ENCODE measurements at regions not wholly inside any gene's neighbourhood (a gene's known extent, or its start where the extent isn't known, plus 50 kb on each side); places are given as distances from the start of the nearest gene placed in this dataset.

DNA sequence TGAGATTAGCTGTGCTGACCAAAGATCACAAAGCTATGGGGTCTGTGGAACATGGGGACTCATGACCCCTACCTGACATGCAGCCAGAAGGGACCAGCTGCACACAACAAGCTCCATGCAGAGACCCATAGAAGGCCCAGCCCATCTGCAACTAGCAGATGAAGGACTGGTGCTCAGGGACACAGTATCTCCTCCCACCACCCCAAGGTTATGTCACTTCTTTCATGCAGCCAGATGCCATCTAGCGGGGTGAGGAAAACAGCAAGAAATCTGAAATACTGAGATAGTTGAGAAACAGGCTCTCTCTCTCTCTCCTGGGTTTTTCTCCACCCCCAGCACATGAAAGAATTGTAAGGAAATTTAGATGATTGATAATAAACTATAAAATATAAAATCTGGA, 161.3 kb upstream of the DAPK1 start:
- Histone ChIP-seq H3K9me3 (replicated peaks) (no peaks in the 10 kb centered on the region; the same call in 1 of the 2 replicates), H3K27ac (no peak overlapping the region), H3K27me3 (no peaks in the 10 kb centered on the region), H3K4me3 (no peak overlapping the region), H3K4me1 (peaks cover 11% of the 10 kb centered on the region), H3K36me3 (no peaks in the 10 kb centered on the region)
- peak in 1 of 2 experiments; percentile 62 for DNase-seq

DNA sequence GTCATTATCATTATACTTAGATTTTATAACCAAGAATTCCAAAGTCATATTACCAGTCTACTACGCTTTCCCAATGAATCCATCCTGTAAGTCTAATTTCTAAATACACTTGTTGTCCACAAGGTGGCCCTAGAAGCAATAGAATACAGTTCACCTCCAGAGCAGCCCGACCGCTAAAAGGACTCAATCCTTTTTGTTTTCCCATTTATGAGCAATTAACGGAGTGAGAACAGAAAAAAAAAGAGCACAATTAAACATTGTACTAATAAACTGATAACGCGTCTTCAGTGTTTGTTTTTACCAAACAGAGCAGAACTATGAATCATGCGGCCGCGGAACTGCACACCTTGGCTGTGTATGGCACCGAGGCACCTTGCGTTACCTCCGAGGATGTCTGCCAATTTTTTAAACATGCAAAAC, 160.7 kb upstream of the DAPK1 start:
- Histone ChIP-seq H3K4me3 (peak overlapping the region; percentile 49), H3K27me3 (no peaks in the 10 kb centered on the region), H3K4me1 (peaks cover 12% of the 10 kb centered on the region), H3K27ac (no peak overlapping the region), H3K36me3 (no peaks in the 10 kb centered on the region), H3K9me3 (replicated peaks) (0 out of 2 replicates have a peak, but pooled peaks cover 2% of the 10 kb centered on the region)
- peak; percentile 68 to 91 for DNase-seq

DNA sequence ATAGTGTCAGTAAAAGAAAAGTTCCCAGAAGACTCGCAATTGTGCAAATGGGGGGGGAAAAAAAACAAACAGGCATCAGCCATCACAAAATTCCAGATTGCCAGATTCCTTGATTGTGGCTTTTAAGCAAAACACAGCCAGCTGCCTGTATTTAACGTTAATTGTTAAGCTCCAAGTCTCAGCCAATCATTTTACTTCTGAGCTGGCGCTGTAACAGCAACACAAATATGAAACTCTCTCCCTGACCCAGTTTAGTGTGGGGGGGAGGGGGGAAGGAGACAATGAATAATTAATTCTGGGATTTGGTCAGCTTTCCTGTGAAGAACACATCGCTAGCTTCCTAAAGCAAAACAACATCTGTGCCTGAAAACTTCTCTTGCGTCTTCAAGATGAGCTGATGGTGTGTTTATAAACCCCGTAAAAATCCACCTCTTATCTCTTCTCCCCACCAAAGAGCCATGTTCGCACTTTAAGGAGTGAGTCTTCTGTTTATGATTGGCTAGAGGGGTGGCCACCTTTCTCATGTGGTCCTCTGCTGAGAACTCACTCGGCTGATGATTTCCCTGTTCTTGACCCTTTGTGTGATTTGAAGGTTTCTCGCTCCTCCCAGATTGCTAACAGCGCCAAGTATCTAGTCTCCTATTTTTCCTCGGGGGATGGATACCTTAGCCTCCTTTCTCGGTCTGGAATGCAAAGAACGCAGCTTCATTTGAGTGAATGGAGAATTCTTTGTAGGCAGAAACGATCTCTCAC, 160.2 kb upstream of the DAPK1 start:
- Histone ChIP-seq H3K4me1 (peaks cover 13% of the 10 kb centered on the region), H3K36me3 (no peaks in the 10 kb centered on the region), H3K4me3 (peak overlapping the region; percentile 49), H3K27ac (no peak overlapping the region), H3K27me3 (no peaks in the 10 kb centered on the region), H3K9me3 (replicated peaks) (0 out of 2 replicates have a peak, but pooled peaks cover 2% of the 10 kb centered on the region)
- DNase-seq = peak in 1 of 2 experiments; percentile 58

DNA sequence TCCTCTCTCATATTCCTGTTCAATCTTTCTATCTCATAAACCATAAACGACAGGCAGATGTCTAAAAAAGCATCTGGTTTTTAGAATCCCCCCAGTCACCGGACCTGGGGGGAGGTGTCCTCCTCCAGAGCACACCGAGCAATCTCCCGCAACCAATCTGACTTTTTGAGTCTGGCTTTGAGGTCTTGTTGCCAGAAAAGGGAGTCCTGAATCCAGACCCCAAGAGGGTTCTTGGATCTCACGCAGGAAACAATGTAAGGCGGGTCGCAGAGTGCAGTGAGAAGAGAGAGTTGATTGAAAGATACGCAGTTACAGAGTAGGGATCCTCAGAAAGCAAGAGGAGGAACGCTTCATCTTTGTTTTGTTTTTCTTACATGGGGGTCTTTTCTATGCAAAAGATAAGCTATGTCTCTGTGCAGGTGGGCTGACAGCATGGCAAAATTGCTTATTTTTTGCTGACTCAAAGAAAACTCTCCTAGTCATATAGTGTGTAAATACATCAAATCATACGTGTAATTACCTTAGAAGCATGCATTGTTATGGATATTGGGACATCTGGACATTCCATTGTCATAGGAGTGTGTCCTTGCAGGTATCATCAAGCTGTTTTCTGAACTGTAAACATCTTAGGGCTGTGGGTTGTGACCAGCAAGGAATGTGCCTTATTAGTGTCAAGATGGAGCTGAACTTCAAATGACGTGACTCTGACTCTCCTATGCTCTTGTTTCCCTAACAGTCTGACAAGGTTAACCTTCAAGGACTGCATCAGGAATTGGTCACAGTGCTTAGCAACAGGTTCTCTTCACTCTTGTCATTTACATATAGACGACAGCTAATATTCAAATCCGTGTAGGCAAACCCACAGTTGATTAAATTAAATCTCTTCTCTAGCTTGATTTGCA, 159.3 kb upstream of the DAPK1 start:
- DNase-seq = no peak
- Histone ChIP-seq H3K27ac (no peak overlapping the region), H3K27me3 (no peaks in the 10 kb centered on the region), H3K9me3 (replicated peaks) (0 out of 2 replicates have a peak, but pooled peaks cover 2% of the 10 kb centered on the region), H3K36me3 (no peaks in the 10 kb centered on the region), H3K4me3 (no peak overlapping the region; the same call in 1 of the 2 replicates), H3K4me1 (peaks cover 16% of the 10 kb centered on the region)

DNA sequence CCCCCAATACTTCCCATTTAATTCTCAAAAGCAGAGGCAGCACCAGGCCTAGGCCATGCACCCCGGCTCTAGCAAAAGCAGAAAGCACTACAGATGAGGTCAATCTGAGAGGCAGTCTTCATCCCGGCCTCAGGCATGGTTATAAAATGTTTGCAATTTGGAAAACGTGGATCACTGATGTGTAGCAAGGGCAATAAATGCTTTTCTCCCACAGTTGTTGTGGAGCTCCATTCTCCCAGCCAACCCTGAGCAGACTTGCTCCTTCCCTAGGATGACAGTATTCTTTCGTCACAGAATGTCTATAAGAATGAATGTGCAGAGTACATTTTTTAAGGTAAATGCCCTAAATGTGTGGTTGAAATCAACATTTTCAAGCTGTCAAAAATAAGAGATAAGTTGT, 157.3 kb upstream of the DAPK1 start:
- Histone ChIP-seq H3K36me3 (no peaks in the 10 kb centered on the region), H3K4me1 (peaks cover 27% of the 10 kb centered on the region), H3K9me3 (replicated peaks) (0 out of 2 replicates have a peak, but pooled peaks cover 2% of the 10 kb centered on the region), H3K27ac (no peak overlapping the region), H3K4me3 (no peak overlapping the region), H3K27me3 (no peaks in the 10 kb centered on the region)
- no peak for DNase-seq

DNA sequence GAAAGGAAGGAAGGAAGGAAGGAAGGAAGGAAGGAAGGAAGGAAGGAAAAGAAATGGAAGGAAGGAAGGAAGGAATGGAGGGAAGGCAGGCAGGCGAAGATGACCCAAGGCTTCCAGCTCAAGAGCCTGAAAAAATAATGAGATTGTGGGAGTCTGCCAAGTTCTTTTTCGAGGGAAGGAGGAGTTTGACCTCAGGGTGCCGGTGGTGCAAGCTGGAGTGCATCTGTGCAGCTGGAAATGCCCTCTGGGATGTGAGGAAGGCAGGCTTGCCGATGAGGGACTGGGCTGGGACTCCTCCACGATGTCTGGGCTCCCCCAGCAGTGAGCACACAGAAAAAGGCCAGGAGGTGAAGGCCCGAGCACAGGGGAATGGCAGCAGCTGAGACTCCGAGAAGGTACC, 154.9 kb upstream of the DAPK1 start:
- Histone ChIP-seq H3K27ac (no peak overlapping the region), H3K4me1 (peaks cover 20% of the 10 kb centered on the region), H3K36me3 (no peaks in the 10 kb centered on the region), H3K27me3 (no peaks in the 10 kb centered on the region), H3K4me3 (no peak overlapping the region), H3K9me3 (replicated peaks) (0 out of 2 replicates have a peak, but pooled peaks cover 2% of the 10 kb centered on the region)
- DNase-seq = peak in 1 of 2 experiments; percentile 43

DNA sequence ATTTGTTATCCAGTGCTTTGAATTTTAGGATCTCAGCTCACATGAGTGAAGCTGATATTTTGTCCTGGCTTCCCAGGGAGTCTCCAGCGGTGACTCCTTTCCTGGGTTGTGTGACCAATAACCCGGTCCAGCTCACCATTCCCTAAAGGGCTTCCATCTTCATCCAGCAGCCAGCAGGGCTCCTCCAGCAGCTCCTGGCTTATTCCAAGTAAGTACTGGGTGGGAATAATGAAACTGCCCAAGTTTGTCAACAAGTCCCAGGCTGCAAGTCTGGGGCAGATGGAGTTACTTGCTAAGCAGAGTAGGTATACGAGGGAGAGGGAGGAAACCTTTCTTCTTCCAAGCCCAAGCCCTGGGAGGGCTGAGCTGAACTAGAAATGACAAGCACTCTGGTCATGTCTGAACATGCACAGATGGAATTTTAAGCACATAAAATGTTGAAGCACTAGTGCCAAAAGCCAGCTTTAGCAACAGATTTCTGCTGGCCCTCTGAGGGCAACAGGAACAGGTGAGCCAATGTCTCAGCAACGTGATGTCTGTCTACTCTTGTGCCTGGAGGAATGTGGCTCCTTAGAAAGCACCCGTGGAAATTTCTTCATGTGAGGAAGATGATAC, 153.7 kb upstream of the DAPK1 start:
- peak in 1 of 2 experiments; percentile 37 for DNase-seq
- peak overlapping the region; percentile 17; the same call in 1 of the 2 replicates for H3K27ac ChIP-seq

DNA sequence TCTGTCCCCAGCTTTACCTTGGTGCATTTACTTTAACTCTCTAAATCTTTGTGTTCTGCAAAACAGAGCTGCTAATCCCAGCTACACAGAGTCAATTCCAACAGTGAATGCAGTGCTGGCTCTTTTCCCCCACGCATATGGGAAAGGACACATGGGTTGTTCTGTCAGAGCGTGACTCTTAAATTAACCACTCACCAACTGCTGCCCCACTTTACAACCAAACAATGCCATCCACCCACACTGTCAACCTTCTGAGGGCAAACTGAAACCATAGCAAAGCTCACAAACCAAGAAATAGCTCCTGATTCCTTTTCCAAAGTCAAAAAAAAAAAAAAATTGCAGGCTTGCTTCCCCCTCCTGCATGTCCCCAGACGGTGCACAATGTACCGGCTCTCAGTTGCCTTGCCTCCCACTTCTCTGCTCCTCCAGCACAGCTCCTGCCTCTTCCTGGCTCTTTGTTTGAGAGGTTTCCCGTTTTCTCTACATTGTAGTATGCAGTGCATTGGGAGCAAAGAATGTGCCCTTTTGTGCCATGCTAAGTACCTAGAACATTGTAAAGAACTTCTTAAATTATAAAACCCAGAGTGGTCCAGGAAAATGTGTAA, 151.5 kb upstream of the DAPK1 start:
- Histone ChIP-seq H3K4me3 (no peak overlapping the region), H3K9me3 (replicated peaks) (0 out of 2 replicates have a peak, but pooled peaks cover 2% of the 10 kb centered on the region), H3K27me3 (no peaks in the 10 kb centered on the region), H3K27ac (no peak overlapping the region), H3K36me3 (no peaks in the 10 kb centered on the region), H3K4me1 (peaks cover 16% of the 10 kb centered on the region; the same call in 1 of the 2 replicates)
- DNase-seq = peak in 1 of 2 experiments; percentile 39

More for the DNA sequence above, 153.7 kb upstream of the DAPK1 start:
- H3K36me3 ChIP-seq = no peaks in the 10 kb centered on the region
- no peaks in the 10 kb centered on the region for H3K27me3 ChIP-seq
- H3K9me3 ChIP-seq (replicated peaks) = 0 out of 2 replicates have a peak, but pooled peaks cover 2% of the 10 kb centered on the region
- no peak overlapping the region for H3K4me3 ChIP-seq
- H3K4me1 ChIP-seq = peaks cover 16% of the 10 kb centered on the region; the same call in 1 of the 2 replicates

DNA sequence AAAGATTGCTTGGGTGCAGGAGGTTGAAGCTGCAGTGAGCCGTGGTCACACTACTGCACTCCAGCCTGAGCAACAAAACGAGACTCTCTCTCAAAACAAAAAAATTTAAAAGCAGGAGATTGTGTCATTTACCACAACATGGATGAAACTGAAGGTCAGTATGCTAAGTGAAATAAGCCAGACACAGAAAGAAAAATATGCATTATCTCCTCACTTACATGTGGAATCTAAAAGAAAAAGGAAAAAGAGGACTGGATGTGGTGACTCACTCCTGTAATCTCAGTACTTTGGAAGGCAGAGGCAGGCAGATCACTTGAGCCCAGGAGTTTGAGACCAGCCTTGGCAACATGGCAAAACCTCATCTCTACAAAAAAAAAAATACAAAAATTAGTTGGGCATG, 146.8 kb upstream of the DAPK1 start:
- Histone ChIP-seq H3K4me3 (no peak overlapping the region), H3K36me3 (no peaks in the 10 kb centered on the region), H3K4me1 (no peaks in the 10 kb centered on the region; the same call in 1 of the 2 replicates), H3K27ac (no peak overlapping the region), H3K27me3 (no peaks in the 10 kb centered on the region), H3K9me3 (replicated peaks) (no peaks in the 10 kb centered on the region)
- DNase-seq = no peak

DNA sequence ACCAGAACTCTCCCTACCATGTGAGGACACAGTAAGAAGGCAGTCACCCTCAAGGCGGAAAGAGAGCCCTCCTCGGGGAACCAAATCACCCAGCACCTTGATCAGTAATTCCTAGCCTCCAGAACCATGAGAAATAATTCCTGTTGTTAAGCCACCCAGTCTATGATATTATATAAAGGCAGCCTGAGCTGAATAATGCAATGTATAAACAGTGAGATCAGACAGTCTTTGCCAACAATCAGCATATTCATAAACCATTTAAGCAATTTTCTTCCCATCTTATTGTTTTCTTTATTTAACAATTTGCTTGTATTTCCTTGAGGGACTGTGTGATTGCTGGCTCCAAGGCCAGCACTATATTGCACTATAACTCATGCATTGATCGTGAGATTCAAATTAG, 144.4 kb upstream of the DAPK1 start:
- no peaks in the 10 kb centered on the region for H3K36me3 ChIP-seq

DNA sequence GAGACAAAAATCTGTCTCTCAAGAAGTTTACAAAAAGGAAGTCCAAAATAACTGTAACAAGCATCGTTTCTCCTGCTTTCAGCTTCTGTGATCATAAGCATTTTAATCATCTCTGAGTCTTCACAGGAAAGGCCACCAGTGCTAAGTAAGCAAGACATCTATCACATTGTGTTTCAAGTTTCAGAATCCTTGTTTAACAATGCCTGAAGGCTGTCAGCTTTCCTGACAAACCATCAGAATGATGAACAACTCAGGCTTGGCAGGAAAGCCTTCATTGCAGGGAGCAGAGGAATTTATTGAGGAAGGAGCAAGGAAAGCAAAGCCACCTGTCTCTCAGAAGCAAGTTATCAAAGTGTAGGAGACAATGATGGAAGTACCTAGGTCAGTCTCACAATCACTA, 143.5 kb upstream of the DAPK1 start:
- Histone ChIP-seq H3K36me3 (no peaks in the 10 kb centered on the region), H3K4me3 (no peak overlapping the region), H3K27me3 (no peaks in the 10 kb centered on the region)

More for the DNA sequence above, 144.4 kb upstream of the DAPK1 start:
- no peaks in the 10 kb centered on the region for H3K27me3 ChIP-seq
- no peaks in the 10 kb centered on the region for H3K4me1 ChIP-seq
- DNase-seq = no peak
- H3K4me3 ChIP-seq = no peak overlapping the region
- no peaks in the 10 kb centered on the region for H3K9me3 ChIP-seq (replicated peaks)
- no peak overlapping the region for H3K27ac ChIP-seq

DNA sequence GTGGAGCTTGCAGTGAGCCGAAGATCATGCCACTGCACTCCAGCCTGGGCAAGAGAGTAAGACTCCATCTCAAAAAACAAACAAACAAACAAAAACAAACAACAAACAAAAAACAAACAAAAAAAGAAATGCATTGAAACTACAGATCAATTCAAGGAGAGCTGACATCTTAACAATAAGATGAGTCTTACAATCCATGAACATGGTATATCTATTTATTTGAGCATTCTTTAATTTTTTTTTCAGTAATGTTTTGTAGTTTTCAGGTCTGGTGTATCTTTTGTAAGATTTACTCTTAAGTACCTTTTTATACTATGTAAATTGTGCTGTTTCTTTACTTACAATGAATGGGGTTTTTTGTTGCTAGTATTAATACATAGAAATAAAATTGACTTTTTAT, 140.1 kb upstream of the DAPK1 start:
- Histone ChIP-seq H3K4me1 (peaks cover 17% of the 10 kb centered on the region), H3K4me3 (no peak overlapping the region)
- DNase-seq = no peak

More for the DNA sequence above, 143.5 kb upstream of the DAPK1 start:
- H3K4me1 ChIP-seq = peaks cover 6% of the 10 kb centered on the region
- H3K9me3 ChIP-seq (replicated peaks) = no peaks in the 10 kb centered on the region
- H3K27ac ChIP-seq = no peak overlapping the region
- no peak for DNase-seq

DNA sequence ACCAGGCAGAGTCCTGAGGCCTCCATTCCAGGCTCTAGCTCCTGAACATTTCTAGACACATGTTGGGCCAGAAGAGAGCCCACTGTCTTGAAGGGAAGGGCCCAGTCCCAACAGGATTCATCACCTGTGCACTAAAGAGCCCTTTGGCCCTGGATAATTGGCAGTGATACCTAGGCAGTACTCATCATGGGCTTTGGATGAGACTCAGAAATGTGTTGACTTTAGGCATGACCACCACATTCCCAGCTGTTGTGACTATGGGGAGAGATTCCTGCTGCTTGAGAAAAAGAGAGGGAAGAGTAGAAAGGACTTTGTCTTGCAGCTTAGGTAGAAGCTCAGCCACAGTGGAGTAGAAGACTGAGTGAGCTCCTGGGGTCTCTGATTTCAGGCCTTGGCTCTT, 138.4 kb upstream of the DAPK1 start:
- Histone ChIP-seq H3K27ac (peak overlapping the region; percentile 42; the same call in 1 of the 2 replicates), H3K9me3 (replicated peaks) (no peaks in the 10 kb centered on the region)
- peak in 1 of 2 experiments; percentile 54 for DNase-seq

More for the DNA sequence above, 140.1 kb upstream of the DAPK1 start:
- H3K27me3 ChIP-seq = no peaks in the 10 kb centered on the region
- no peaks in the 10 kb centered on the region for H3K9me3 ChIP-seq (replicated peaks)
- no peak overlapping the region for H3K27ac ChIP-seq
- H3K36me3 ChIP-seq = no peaks in the 10 kb centered on the region

More for the DNA sequence above, 138.4 kb upstream of the DAPK1 start:
- Histone ChIP-seq H3K4me3 (no peak overlapping the region), H3K4me1 (peaks cover 17% of the 10 kb centered on the region), H3K27me3 (no peaks in the 10 kb centered on the region), H3K36me3 (no peaks in the 10 kb centered on the region)
